Tibial nerve (tissue), 4 donors: ENCODE measurements at regions not wholly inside any gene's neighbourhood (a gene's known extent, or its start where the extent isn't known, plus 50 kb on each side); places are given as distances from the start of the nearest gene placed in this dataset.

Experiments used
- EP300 ChIP-seq, 2 donors: sonication (generic); formaldehyde crosslinking; IDR thresholded peaks; one replicate each; pipeline ENCODE4 v1.6.1; 2017; ENCODE audit warnings: antibody characterized with exemption in 2 of 2, mild to moderate bottlenecking in 1 of 2
- POLR2A ChIP-seq, 2 donors: fragments of 450-650 bp; IDR thresholded peaks; one replicate each; pipeline ENCODE4 v1.6.1; 2017; ENCODE audit warnings: antibody characterized with exemption in 2 of 2, mild to moderate bottlenecking in 2 of 2, moderate library complexity in 2 of 2
- TF ChIP-seq, protein P1 (sequence below), 5 experiments: fragments of 200-600 bp in 3 of 5; fragments of 450-650 bp in 2 of 5; sonication (generic) in 3 of 5; IDR thresholded peaks; one replicate each; pipeline ENCODE4 v1.5.1; 2016 to 2019; ENCODE audit warnings: antibody characterized with exemption in 5 of 5, mild to moderate bottlenecking in 3 of 5, moderate library complexity in 2 of 5

DNA sequence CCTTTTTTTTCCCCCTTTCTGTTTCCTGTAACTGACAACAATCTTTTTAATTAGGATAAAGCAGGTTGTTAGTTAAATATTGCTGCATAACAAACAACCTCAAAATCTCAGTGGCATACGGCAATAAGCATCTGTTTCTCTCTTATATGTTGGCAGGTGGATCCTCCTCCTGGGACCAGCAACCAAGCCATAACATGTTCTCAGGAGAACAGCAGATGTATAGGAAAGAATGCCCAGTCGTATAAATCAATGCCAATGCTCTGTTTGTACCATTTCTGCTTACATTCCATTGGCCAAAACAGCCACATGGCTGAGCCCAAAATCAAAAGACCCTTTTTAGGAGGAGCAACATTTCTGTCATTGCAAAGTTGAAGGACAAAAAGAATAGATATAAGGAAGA lies 445.7 kb downstream of the AASDHPPT start:
- TF ChIP-seq, protein P1, sequence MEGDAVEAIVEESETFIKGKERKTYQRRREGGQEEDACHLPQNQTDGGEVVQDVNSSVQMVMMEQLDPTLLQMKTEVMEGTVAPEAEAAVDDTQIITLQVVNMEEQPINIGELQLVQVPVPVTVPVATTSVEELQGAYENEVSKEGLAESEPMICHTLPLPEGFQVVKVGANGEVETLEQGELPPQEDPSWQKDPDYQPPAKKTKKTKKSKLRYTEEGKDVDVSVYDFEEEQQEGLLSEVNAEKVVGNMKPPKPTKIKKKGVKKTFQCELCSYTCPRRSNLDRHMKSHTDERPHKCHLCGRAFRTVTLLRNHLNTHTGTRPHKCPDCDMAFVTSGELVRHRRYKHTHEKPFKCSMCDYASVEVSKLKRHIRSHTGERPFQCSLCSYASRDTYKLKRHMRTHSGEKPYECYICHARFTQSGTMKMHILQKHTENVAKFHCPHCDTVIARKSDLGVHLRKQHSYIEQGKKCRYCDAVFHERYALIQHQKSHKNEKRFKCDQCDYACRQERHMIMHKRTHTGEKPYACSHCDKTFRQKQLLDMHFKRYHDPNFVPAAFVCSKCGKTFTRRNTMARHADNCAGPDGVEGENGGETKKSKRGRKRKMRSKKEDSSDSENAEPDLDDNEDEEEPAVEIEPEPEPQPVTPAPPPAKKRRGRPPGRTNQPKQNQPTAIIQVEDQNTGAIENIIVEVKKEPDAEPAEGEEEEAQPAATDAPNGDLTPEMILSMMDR (IDR thresholded peaks at IDR 0.05): no peak
- no peak for TF ChIP-seq POLR2A (IDR thresholded peaks at IDR 0.05)
- TF ChIP-seq EP300 (IDR thresholded peaks at IDR 0.05): no peak
